B cell (primary cell): ENCODE measurements at regions not wholly inside any gene's neighbourhood (a gene's known extent, or its start where the extent isn't known, plus 50 kb on each side); places are given as distances from the start of the nearest gene placed in this dataset.

Experiments used
- CTCF ChIP-seq: fragments of 200-600 bp; IDR thresholded peaks from one replicate; pipeline ENCODE4 v1.8.0; 2022; ENCODE audit warnings: antibody characterized with exemption, mild to moderate bottlenecking
- EZH2 ChIP-seq: IDR thresholded peaks from 2 replicates; pipeline ENCODE4 v1.6.1; 2012; ENCODE audit warnings: borderline replicate concordance, low read depth, mild to moderate bottlenecking, moderate library complexity, low read length; ENCODE audit not compliant: insufficient read depth, poor library complexity, severe bottlenecking

GRCh38 chr17:5642752-5643151 lies 58.4 kb upstream of the NLRP1 start:
- TF ChIP-seq CTCF = no peak
- TF ChIP-seq EZH2 = no peak
